GM21786 (cell line): ENCODE measurements at regions not wholly inside any gene's neighbourhood (a gene's known extent, or its start where the extent isn't known, plus 50 kb on each side); places are given as distances from the start of the nearest gene placed in this dataset.
A peak's percentile ranks its signal among the peaks of the same experiment; 100 is the strongest.
"Not testable (repeated sequence)": the region's sequence is repeated elsewhere in the genome, so short reads cannot be mapped to it uniquely, and the experiment has no call there.

Experiments used
- ATAC-seq: cut with Tn5 transposase; IDR thresholded peaks from one replicate; pipeline ENCODE4 v1.9.1; 2021; ENCODE audit not compliant: unreplicated experiment

DNA sequence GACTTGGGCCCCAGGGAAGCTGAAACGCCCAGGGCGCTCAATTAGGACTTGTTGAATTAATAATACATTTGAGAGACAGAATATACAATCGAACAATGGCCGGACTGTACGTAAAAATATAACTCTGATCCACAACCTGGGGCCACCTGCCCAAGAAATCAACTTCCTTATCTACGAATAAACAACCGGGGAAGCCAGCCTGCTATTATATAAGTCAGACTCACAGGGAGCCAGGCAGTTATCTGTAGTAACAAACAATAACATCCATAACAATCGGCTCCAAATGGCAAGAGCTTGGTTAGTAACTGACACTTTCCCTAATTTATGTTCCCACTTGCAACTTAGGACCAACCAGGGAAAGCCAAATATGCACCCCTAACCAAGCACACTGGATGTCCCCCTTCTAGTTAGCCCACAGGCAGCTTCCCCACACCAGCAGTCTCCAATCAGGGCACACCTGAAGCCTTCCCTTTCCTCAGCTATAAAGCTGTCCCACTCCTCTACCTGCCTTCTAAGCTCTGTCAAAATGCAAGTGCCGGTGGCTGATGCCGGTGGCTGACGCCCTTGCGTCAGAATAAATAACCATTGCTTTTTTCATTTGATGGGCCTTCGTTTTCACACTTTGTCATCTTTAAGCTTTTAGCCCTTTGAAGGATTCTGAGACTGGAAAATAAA, 135.2 kb downstream of the FAM72B start:
- ATAC-seq = not testable (repeated sequence)

- not testable (repeated sequence) for ATAC-seq
These were observed 134.0 kb downstream of the FAM72B start for GRCh38 chr1:121050097-121050496.

GRCh38 chr1:121051161-121051790, 132.9 kb downstream of the FAM72B start:
- ATAC-seq = not testable (repeated sequence)

- not testable (repeated sequence) for ATAC-seq
These were observed 132.0 kb downstream of the FAM72B start for GRCh38 chr1:121052081-121052660.

DNA sequence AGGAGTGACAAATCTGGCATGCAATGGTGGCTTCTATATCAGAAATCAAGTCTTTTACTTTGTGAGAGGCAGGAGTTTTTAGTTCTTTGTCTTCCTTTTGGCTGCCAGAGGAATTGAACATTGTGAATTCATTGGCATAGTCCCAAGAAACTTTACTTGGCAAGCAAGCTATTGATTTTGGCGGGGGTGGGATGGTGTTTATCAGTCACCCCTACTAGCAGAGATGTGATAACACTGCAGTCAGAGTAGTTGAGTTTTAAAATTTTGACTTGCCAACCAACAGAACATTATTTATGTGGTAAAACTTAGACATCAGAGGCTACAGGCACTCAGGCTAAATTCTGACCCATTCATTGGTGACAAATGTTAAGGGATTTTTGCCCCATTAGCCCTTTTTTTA, 129.2 kb downstream of the FAM72B start:
- not testable (repeated sequence) for ATAC-seq

DNA sequence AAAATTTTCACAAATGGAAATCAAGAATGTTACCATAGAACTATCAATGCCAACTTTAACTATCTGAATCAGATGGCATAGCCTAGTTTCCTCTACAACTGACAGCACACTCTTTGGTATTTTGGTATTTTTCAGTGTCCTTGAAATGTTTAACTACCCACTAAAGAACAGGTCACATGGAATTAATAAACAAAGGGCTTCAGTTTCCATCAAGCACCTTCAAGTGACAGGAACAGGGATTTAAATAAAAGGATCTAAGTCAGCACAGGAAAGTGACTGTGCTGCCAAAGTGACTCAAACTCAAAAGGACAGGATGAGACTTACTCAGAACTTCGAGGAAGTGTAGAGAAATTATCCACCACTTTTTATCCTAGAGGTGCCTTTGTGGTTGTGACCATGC, 117.2 kb downstream of the FAM72B start:
- ATAC-seq = not testable (repeated sequence)

DNA sequence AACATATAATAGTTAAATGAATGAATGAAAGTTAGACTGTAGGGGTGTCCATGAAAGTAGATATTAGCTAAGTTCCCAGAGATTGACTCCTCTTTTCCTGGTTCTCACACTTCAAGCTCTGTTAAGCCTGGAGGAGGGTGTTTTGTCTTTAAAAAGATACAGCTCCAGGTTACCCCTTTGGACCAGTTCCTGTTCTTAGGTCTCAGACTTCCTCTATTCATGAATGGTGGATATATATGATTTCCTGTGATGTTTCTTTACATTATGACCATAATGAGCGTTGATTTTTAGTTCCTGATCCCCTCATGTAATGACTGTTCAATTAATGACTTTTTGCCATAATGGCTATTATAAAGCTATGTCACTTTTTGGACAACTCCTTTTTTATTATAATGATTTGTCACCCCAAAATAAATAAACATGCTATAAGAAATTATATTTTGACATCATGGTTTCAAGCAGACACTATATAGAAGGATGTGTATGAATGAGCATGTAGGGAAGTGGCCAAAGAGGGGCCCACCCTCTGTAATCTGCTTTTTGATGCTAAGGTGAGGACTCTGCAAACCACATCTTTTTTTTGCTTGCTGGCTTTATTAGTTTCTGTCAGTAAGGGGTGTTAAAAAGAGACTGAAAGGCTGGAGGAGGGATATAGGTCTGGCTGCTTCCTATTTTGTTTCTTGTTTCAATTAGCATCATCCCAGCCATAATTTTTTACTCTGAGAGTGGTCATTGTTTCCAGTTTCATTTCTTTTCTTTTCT, 115.2 kb downstream of the FAM72B start:
- not testable (repeated sequence) for ATAC-seq

- not testable (repeated sequence) for ATAC-seq
These were observed 110.3 kb downstream of the FAM72B start for GRCh38 chr1:121073852-121074251.

- not testable (repeated sequence) for ATAC-seq
These were observed 108.8 kb downstream of the FAM72B start for GRCh38 chr1:121075254-121075805.

GRCh38 chr1:121076674-121077073, 107.5 kb downstream of the FAM72B start:
- ATAC-seq = peak; percentile 93

DNA sequence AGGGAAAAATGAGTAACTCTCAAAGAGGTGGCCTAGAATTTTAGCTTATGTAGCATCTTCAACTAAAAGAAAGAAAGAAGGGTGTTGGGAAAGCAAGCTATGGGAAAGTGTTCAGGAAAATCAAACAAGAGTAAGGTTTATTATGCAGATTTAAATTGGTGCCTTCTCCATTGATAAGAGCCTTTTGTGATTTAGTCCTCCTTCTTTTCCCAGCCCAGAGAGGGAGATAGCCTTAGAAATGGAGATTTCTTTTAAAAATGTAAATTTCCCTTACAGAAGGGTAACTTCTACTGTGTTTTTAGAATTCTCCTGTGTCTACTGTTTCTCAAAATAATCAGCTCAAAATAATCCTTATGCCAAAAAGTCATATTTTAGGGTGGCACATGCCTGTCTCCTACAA, 104.5 kb downstream of the FAM72B start:
- not testable (repeated sequence) for ATAC-seq

DNA sequence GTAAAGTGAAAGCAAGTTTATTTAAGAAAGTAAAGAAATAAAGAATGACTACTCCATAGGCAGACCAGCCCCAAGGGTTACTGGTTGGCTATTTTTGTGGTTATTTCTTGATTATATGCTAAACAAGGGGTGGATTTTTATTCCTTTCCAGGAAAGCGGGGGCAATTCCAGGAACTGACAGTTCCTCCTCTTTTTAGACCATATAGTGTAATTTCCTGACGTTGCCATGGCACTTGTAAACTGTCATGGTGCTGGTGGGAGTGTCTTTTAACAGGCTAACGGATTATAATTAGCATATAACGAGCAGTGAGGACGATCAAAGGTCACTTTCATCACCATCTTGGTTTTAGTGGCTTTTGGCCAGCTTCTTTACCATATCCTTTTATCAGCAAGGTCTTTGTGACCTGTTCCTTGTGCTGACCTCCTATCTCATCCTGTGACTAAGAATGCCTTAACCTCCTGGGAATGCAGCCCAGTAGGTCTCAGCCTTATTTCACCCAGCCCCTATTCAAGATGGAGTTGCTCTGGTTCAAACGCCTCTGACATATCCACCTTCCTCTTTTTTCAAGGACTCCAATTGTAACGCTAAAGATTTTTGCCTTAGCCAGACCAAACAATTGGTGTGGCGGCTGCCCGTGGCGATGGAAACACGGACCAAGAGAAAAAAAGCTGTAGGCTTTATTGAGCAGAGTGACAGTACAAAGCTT, 103.8 kb downstream of the FAM72B start:
- not testable (repeated sequence) for ATAC-seq

DNA sequence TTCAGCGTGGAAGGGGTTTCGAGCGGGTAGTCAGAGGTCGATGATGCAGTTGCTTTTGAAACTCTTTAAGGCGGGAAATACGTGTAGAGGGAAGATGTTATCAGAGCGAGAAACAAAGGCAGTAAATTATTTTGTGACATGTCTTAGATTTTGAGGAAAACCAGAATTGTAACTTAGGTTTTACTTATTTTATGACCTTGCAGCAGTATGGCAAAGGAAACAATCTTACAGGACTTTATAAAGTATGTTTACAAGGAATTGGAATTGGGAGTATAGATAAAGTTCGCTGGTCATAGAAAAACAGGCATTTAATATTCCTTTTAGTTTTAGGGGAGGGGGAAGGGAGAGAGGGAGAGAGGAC, 103.3 kb downstream of the FAM72B start:
- not testable (repeated sequence) for ATAC-seq

- not testable (repeated sequence) for ATAC-seq
These were observed 102.4 kb downstream of the FAM72B start for GRCh38 chr1:121081625-121082199.

DNA sequence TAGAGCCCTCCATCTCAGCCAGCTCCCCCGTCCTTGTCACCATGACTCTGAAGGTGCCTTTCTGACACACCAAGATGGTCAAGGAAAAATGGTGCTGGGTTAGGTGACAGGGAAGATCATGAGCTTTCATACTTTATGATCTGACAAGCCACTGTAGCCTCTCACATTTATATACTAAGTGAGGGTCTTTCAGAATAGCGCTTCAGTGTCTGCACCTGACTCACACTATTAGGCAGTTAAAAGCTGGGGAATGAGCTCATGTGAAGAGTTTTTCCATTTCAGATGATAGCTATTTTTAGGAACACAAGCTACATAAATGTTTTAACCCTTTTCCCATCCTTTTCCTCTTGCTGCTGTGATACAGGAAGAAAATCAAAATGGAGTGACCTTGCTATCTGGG, 101.1 kb downstream of the FAM72B start:
- ATAC-seq = not testable (repeated sequence)

- ATAC-seq = not testable (repeated sequence)
These were observed 97.9 kb downstream of the FAM72B start for GRCh38 chr1:121086249-121086648.

DNA sequence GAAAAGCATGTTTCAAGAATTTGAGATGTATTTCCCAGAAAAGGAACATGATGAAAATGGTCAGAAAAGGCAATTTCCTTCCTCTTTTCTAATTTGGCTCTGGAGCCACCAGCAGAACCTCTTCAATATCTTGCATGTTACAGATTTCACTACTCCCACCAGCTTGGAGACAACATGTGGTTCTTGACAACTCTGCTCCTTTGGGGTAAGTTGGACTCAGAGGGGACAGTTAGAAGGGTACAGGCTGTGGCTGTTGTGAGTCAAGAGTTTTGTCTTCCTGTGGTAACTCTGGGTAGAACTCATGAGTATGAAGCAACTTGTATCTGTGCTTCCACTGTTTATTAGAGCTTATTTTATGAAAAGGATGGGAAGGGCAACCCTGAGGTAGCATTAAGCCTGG, 96.9 kb downstream of the FAM72B start:
- ATAC-seq = not testable (repeated sequence)

- ATAC-seq = not testable (repeated sequence)
These were observed 95.6 kb downstream of the FAM72B start for GRCh38 chr1:121088568-121088967.

GRCh38 chr1:121092329-121092968, 91.7 kb downstream of the FAM72B start:
- ATAC-seq = not testable (repeated sequence)

GRCh38 chr1:121095014-121095413, 89.1 kb downstream of the FAM72B start:
- ATAC-seq = not testable (repeated sequence)
